ENCODE measurements at regions not wholly inside any gene's neighbourhood (a gene's known extent, or its start where the extent isn't known, plus 50 kb on each side); places are given as distances from the start of the nearest gene placed in this dataset.
A peak's percentile ranks its signal among the peaks of the same experiment; 100 is the strongest.

DNA sequence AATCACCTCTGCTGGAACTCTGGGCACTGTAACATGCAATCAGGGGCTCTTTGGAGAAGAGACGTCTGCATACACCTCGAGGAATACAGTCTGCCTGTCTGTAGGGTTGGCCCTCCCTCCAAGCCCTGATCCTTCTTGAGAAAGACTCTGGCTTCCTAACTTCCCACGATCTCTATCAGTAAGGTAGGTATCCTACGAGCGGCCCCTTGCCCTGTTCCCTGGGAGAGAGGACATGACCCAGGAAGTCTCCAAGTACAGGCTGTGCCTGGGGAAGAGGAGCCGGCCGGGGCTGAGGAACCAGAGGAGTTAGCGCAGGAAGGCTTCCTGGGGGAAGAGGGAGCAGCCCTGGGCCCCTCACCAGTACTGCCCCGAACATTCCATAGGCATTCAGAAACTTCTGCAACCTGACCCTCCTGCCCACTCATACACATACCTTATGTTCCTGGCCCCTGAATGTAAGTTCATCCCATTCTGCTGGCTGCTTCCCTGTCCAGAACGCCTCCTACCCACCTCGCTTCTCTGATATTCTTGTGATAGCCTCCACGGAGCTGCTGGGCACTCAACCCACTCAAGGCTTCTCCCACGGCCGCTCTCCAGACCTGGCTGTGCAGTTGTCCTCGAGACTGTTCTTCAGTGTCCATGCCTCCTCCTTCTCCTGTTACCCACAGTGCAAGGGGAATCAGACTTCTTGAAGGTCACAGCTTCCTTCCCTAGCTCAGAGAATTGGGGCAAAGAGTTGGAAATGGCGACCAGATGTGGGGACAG lies 116.1 kb downstream of the CYP26B1 start:
- Histone ChIP-seq H3K9me3 (no peaks in the 10 kb centered on the region), H3K4me3 (no peak overlapping the region), H3K36me3 (no peaks in the 10 kb centered on the region), H3K27me3 (peaks cover 0 to 10% (median 5%) of the 10 kb centered on the region in 3 donors), H3K27ac (no peak overlapping the region), H3K4me1 (no peaks in the 10 kb centered on the region)
- intact Hi-C loops (cut with DNase I; ENCODE audit: low total_unique reads), result no loop called here
- DNase-seq, result peak in 1 of 2 donors; percentile 11
- WGBS, 5 donors, result 68 to 81% (median 78%) methylated on average over 16 of the region's 16 CpGs
- no peak for TF ChIP-seq POLR2AphosphoS5 (IDR thresholded peaks at IDR 0.05)
- no peak for TF ChIP-seq EP300 (IDR thresholded peaks at IDR 0.05)

DNA sequence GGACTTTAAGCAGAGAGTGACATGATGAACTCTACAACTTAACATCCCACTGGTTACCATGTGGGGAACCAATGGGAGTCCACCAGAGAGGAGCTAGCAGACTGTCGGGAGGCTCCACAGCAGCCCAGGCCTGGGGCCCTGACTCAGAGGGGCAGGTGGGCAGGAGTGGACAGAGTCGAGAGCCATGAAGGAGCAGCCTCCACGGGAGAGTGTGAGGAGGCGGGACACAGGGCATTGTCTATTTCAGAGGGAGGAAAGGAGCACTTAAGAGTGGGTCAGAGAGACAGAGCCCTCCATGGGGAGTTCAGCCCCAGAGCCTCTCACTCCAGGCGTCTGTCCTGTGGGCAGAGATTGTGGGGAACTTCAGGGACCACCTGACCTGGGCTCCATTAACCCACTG lies 118.7 kb downstream of the CYP26B1 start:
- TF ChIP-seq, protein P1, sequence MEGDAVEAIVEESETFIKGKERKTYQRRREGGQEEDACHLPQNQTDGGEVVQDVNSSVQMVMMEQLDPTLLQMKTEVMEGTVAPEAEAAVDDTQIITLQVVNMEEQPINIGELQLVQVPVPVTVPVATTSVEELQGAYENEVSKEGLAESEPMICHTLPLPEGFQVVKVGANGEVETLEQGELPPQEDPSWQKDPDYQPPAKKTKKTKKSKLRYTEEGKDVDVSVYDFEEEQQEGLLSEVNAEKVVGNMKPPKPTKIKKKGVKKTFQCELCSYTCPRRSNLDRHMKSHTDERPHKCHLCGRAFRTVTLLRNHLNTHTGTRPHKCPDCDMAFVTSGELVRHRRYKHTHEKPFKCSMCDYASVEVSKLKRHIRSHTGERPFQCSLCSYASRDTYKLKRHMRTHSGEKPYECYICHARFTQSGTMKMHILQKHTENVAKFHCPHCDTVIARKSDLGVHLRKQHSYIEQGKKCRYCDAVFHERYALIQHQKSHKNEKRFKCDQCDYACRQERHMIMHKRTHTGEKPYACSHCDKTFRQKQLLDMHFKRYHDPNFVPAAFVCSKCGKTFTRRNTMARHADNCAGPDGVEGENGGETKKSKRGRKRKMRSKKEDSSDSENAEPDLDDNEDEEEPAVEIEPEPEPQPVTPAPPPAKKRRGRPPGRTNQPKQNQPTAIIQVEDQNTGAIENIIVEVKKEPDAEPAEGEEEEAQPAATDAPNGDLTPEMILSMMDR (IDR thresholded peaks at IDR 0.05), result no peak
- TF ChIP-seq EP300 (IDR thresholded peaks at IDR 0.05), result no peak
- no peak for TF ChIP-seq POLR2A (IDR thresholded peaks at IDR 0.05)
- no peak for TF ChIP-seq POLR2AphosphoS5 (IDR thresholded peaks at IDR 0.05)
- peak in 1 of 2 donors; percentile 16 for DNase-seq
- H3K9me3 ChIP-seq, result no peaks in the 10 kb centered on the region
- 49 to 78% (median 69%) methylated on average over 5 of the region's 5 CpGs for WGBS, 5 donors
- intact Hi-C loops (cut with DNase I; ENCODE audit: low total_unique reads), result no loop called here
- no peak overlapping the region for H3K27ac ChIP-seq
- no peaks in the 10 kb centered on the region for H3K36me3 ChIP-seq
- H3K27me3 ChIP-seq, result peaks cover 0 to 10% (median 5%) of the 10 kb centered on the region in 3 donors
- no peak overlapping the region for H3K4me3 ChIP-seq
- H3K4me1 ChIP-seq, result no peaks in the 10 kb centered on the region

DNA sequence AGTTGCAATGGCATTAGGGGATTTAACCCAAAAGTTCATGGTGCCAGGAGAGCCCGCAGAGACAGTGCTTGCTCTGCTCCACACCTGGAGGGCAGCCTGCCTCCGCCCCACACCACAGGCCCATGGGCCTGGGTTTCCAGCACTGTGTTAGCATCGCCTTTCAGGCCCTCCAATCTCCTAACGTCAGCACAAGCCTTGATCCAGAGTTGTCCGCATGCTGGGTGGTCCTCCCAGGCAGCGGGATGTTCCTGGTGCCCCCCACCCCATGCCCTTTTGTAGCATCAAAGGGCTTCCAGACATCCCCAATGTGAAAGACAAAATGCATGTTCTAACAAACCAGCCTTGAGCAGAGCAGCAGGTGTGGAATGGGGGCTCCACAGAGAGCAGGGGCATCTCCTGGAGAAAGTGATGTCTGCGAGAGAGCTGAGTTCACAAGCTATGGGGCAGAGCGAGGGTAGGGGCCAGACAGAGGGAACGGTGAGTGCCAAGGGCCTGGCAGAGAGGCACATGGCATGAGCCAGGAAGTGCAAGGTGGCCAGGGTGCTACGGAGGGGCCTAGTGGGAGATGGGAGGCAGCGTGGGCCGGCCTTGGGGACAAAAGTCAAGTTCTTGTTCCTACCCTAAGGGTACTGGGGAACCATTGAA lies 119.2 kb downstream of the CYP26B1 start:
- no peaks in the 10 kb centered on the region for H3K36me3 ChIP-seq
- DNase-seq, result peak in 1 of 2 donors; percentile 19
- no peak overlapping the region for H3K27ac ChIP-seq
- TF ChIP-seq, protein P1 (IDR thresholded peaks at IDR 0.05), result no peak
- TF ChIP-seq POLR2A (IDR thresholded peaks at IDR 0.05) (no peak), EP300 (IDR thresholded peaks at IDR 0.05) (no peak), POLR2AphosphoS5 (IDR thresholded peaks at IDR 0.05) (no peak)
- H3K27me3 ChIP-seq, result peaks cover 0 to 10% (median 5%) of the 10 kb centered on the region in 3 donors
- WGBS, 5 donors, result 86 to 93% (median 91%) methylated on average over 11 to 12 of the region's 12 CpGs
- H3K4me3 ChIP-seq, result no peak overlapping the region
- no peaks in the 10 kb centered on the region for H3K9me3 ChIP-seq
- no peaks in the 10 kb centered on the region for H3K4me1 ChIP-seq
- intact Hi-C loops (cut with DNase I; ENCODE audit: low total_unique reads), result no loop called here

DNA sequence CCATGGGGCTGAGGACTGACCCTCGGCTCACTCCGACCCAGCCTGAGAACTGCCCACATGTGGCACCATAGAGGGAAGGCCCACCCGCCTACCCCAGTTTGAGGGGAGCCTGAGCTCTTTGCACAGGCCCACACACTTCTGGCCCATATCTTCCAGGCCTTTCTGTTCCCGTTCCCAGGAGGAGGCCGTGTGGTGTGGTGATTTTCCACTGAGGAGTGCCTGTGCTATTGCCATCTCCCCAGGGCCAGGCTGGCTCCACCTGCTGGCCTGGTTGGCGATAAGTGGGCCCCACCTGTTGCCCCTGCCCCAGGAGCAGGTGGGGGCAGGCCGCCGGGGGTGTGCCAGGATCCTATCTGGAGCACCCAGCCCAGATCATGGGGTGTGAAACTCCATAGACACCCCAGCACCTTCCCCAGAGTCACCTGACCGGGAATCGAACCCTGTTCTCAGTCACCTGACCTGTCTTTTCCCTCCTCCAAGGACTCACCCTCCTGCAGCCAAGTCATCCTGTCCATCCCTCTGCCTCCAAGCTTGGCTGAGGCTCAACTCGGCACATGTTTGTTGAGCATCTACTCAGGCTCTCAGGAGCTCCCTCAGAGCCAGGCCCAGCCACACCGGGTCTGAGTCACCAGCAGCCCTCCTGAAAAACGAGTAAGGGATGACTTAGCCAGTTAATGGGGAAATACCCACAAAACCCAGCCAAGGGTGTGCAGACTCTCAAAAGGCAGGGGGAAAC lies 120.1 kb downstream of the CYP26B1 start:
- H3K36me3 ChIP-seq, result no peaks in the 10 kb centered on the region
- H3K4me1 ChIP-seq, result no peaks in the 10 kb centered on the region
- peaks cover 0 to 10% (median 5%) of the 10 kb centered on the region in 3 donors for H3K27me3 ChIP-seq
- WGBS, 5 donors, result 77 to 85% (median 84%) methylated on average over 13 of the region's 13 CpGs
- no peak for TF ChIP-seq POLR2AphosphoS5 (IDR thresholded peaks at IDR 0.05)
- intact Hi-C loops (cut with DNase I; ENCODE audit: low total_unique reads), result no loop called here
- no peak overlapping the region for H3K27ac ChIP-seq
- no peaks in the 10 kb centered on the region for H3K9me3 ChIP-seq
- no peak overlapping the region for H3K4me3 ChIP-seq
- DNase-seq, result peak in 1 of 2 donors; percentile 14

DNA sequence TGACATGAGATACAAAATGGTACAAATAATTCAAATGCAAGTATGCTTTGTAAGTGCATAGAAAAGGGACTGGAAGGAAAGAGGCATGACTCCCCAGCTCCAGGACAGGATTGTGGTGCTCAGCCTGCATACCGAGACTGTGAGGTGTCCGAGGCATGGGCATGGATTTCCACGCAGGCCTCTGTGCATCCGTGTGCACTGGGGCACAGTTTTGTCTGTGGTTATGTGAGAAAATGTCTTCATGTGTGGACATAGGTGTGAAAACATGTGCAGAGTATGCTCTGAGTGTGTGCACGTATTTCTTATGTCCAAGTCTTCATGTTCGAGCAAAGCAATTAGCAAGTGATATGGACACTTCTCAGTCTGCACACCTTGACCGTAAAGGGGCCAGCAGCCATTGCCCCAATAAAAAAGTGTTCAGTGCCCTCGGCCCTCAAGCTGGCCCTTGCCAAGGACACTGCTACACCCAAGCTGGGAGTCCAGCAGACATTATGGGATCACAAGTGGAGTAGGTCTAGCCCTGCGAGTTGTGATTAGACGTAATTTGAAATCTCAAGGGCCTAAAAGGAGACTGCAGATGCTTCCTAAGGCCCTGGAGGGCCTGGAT lies 120.7 kb downstream of the CYP26B1 start:
- TF ChIP-seq POLR2AphosphoS5 (IDR thresholded peaks at IDR 0.05), result no peak
- TF ChIP-seq EP300 (IDR thresholded peaks at IDR 0.05), result no peak
- TF ChIP-seq POLR2A (IDR thresholded peaks at IDR 0.05), result no peak
- TF ChIP-seq, protein P1 (IDR thresholded peaks at IDR 0.05), result no peak
- no peak overlapping the region for H3K4me3 ChIP-seq
- peaks cover 0 to 5% (median 4%) of the 10 kb centered on the region in 3 donors for H3K27me3 ChIP-seq
- H3K27ac ChIP-seq, result no peak overlapping the region
- no peaks in the 10 kb centered on the region for H3K36me3 ChIP-seq
- DNase-seq, result no peak
- no peaks in the 10 kb centered on the region for H3K9me3 ChIP-seq
- H3K4me1 ChIP-seq, result no peaks in the 10 kb centered on the region
- intact Hi-C loops (cut with DNase I; ENCODE audit: low total_unique reads), result no loop called here
- 80 to 91% (median 88%) methylated on average over 8 to 10 of the region's 10 CpGs for WGBS, 5 donors

All from stomach (tissue), 8 donors.